BLaER1 (cell line): ENCODE measurements at regions not wholly inside any gene's neighbourhood (a gene's known extent, or its start where the extent isn't known, plus 50 kb on each side); places are given as distances from the start of the nearest gene placed in this dataset.

Experiments used
- H3K27ac ChIP-seq: shearing (Covaris generic); formaldehyde crosslinking; 2 replicates; pipeline ENCODE4 v1.8.1; 2022
- H3K27me3 ChIP-seq: shearing (Covaris generic); formaldehyde crosslinking; 2 replicates; pipeline ENCODE4 v1.8.1; 2022
- H3K36me3 ChIP-seq: shearing (Covaris generic); formaldehyde crosslinking; 2 replicates; pipeline ENCODE4 v1.8.1; 2022
- H3K4me1 ChIP-seq: shearing (Covaris generic); formaldehyde crosslinking; 2 replicates; pipeline ENCODE4 v1.8.1; 2022
- H3K4me2 ChIP-seq: shearing (Covaris generic); formaldehyde crosslinking; 2 replicates; pipeline ENCODE4 v1.8.1; 2022
- H3K4me3 ChIP-seq: shearing (Covaris generic); formaldehyde crosslinking; 2 replicates; pipeline ENCODE4 v1.8.1; 2022
- H3K9ac ChIP-seq: shearing (Covaris generic); formaldehyde crosslinking; 2 replicates; pipeline ENCODE4 v1.8.1; 2022
- H3K9me3 ChIP-seq: shearing (Covaris generic); formaldehyde crosslinking; 2 replicates; pipeline ENCODE4 v1.8.1; 2022
- H4K20me1 ChIP-seq: shearing (Covaris generic); formaldehyde crosslinking; 2 replicates; pipeline ENCODE4 v1.8.1; 2022
- Cebpa-rat ChIP-seq: shearing (Covaris generic); IDR thresholded peaks from 2 replicates; pipeline ENCODE4 v1.8.1; 2022

GRCh38 chr13:40163066-40164000 is 503.1 kb downstream of the FOXO1 start:
- TF ChIP-seq Cebpa-rat, result no peak

GRCh38 chr13:40164133-40164532 is 502.3 kb downstream of the FOXO1 start:
- Histone ChIP-seq H3K27me3 (no peaks in the 10 kb centered on the region), H3K4me1 (peaks cover 56% of the 10 kb centered on the region), H3K9me3 (no peaks in the 10 kb centered on the region), H3K4me3 (no peak overlapping the region), H3K36me3 (no peaks in the 10 kb centered on the region), H3K27ac (no peak overlapping the region), H3K4me2 (no peak overlapping the region), H4K20me1 (no peaks in the 10 kb centered on the region), H3K9ac (no peak overlapping the region)
- TF ChIP-seq Cebpa-rat, result no peak

More at GRCh38 chr13:40163066-40164000, 503.1 kb downstream of the FOXO1 start:
- Histone ChIP-seq H3K27me3 (no peaks in the 10 kb centered on the region), H3K4me1 (peaks cover 56% of the 10 kb centered on the region), H4K20me1 (no peaks in the 10 kb centered on the region), H3K9ac (no peak overlapping the region), H3K4me3 (no peak overlapping the region), H3K27ac (peak overlapping the region; percentile 65; the same call in 1 of the 2 replicates), H3K9me3 (no peaks in the 10 kb centered on the region), H3K36me3 (no peaks in the 10 kb centered on the region), H3K4me2 (no peak overlapping the region)

- H3K4me3 ChIP-seq, result no peak overlapping the region
- peak overlapping the region; percentile 11; the same call in 1 of the 2 replicates for H3K4me2 ChIP-seq
- no peak for TF ChIP-seq Cebpa-rat
- no peaks in the 10 kb centered on the region for H3K36me3 ChIP-seq
- no peaks in the 10 kb centered on the region for H3K27me3 ChIP-seq
- H3K4me1 ChIP-seq, result peaks cover 45% of the 10 kb centered on the region
- no peak overlapping the region for H3K9ac ChIP-seq
- H3K27ac ChIP-seq, result no peak overlapping the region
- H4K20me1 ChIP-seq, result no peaks in the 10 kb centered on the region
- no peaks in the 10 kb centered on the region for H3K9me3 ChIP-seq
Measured at GRCh38 chr13:40165316-40165932, 501.0 kb downstream of the FOXO1 start.

GRCh38 chr13:40167327-40167726 is 499.1 kb downstream of the FOXO1 start:
- no peaks in the 10 kb centered on the region for H3K27me3 ChIP-seq
- no peak overlapping the region for H3K4me2 ChIP-seq
- no peaks in the 10 kb centered on the region for H3K36me3 ChIP-seq
- H3K4me3 ChIP-seq, result no peak overlapping the region
- no peaks in the 10 kb centered on the region for H4K20me1 ChIP-seq
- no peaks in the 10 kb centered on the region for H3K9me3 ChIP-seq
- TF ChIP-seq Cebpa-rat, result no peak
- no peak overlapping the region for H3K9ac ChIP-seq
- H3K4me1 ChIP-seq, result peaks cover 26% of the 10 kb centered on the region
- no peak overlapping the region for H3K27ac ChIP-seq

- H3K36me3 ChIP-seq, result no peaks in the 10 kb centered on the region
- H3K9ac ChIP-seq, result no peak overlapping the region
- no peaks in the 10 kb centered on the region for H3K9me3 ChIP-seq
- H3K27ac ChIP-seq, result no peak overlapping the region
- H4K20me1 ChIP-seq, result no peaks in the 10 kb centered on the region
- no peak overlapping the region for H3K4me3 ChIP-seq
- no peaks in the 10 kb centered on the region for H3K27me3 ChIP-seq
- peaks cover 14% of the 10 kb centered on the region for H3K4me1 ChIP-seq
- no peak for TF ChIP-seq Cebpa-rat
- H3K4me2 ChIP-seq, result no peak overlapping the region
Measured at GRCh38 chr13:40168425-40169166, 497.8 kb downstream of the FOXO1 start.

GRCh38 chr13:40169476-40169875 is 497.0 kb downstream of the FOXO1 start:
- Histone ChIP-seq H3K27ac (no peak overlapping the region), H3K4me2 (no peak overlapping the region), H4K20me1 (no peaks in the 10 kb centered on the region), H3K9me3 (no peaks in the 10 kb centered on the region), H3K4me1 (peaks cover 8% of the 10 kb centered on the region), H3K9ac (no peak overlapping the region), H3K36me3 (no peaks in the 10 kb centered on the region), H3K4me3 (no peak overlapping the region), H3K27me3 (no peaks in the 10 kb centered on the region)
- no peak for TF ChIP-seq Cebpa-rat

- Histone ChIP-seq H4K20me1 (no peaks in the 10 kb centered on the region), H3K27ac (no peak overlapping the region), H3K4me2 (no peak overlapping the region), H3K4me3 (no peak overlapping the region), H3K27me3 (no peaks in the 10 kb centered on the region), H3K9me3 (no peaks in the 10 kb centered on the region), H3K4me1 (peaks cover 3% of the 10 kb centered on the region), H3K36me3 (no peaks in the 10 kb centered on the region), H3K9ac (no peak overlapping the region)
- TF ChIP-seq Cebpa-rat, result no peak
Measured at GRCh38 chr13:40170091-40170490, 496.4 kb downstream of the FOXO1 start.

- Histone ChIP-seq H3K4me1 (no peaks in the 10 kb centered on the region), H3K4me3 (no peak overlapping the region), H3K4me2 (no peak overlapping the region), H3K9me3 (no peaks in the 10 kb centered on the region), H3K27me3 (no peaks in the 10 kb centered on the region), H3K9ac (no peak overlapping the region), H3K27ac (no peak overlapping the region), H4K20me1 (no peaks in the 10 kb centered on the region), H3K36me3 (no peaks in the 10 kb centered on the region)
- TF ChIP-seq Cebpa-rat, result no peak
Measured at GRCh38 chr13:40170982-40171381, 495.5 kb downstream of the FOXO1 start.

GRCh38 chr13:40171566-40171965 is 494.9 kb downstream of the FOXO1 start:
- Histone ChIP-seq H3K27ac (no peak overlapping the region), H4K20me1 (no peaks in the 10 kb centered on the region), H3K27me3 (no peaks in the 10 kb centered on the region), H3K9ac (no peak overlapping the region), H3K4me1 (no peaks in the 10 kb centered on the region), H3K36me3 (no peaks in the 10 kb centered on the region), H3K9me3 (no peaks in the 10 kb centered on the region), H3K4me3 (no peak overlapping the region), H3K4me2 (no peak overlapping the region)
- TF ChIP-seq Cebpa-rat, result no peak
